ENCODE measurements at regions not wholly inside any gene's neighbourhood (a gene's known extent, or its start where the extent isn't known, plus 50 kb on each side); places are given as distances from the start of the nearest gene placed in this dataset.

DNA sequence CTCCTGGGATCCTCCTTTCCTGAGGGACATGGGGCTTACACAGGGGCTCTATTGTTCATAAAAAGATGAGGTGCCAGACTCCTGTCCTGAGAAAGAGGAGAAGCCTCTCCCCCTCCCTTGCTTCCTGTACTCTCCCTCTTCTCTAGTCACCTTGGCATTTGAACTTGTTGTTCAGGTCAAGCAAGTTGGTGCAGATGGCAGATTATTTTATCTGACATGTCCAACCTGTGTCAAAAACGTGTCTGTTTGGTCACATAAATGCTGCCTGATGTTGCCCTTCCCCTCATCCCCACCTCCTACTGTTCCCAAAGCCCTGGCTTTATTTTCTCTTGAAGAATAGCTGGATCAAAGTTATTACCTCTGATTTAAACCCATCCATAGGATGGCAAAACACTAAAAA is 154.8 kb downstream of the TMX1 start:
- TF ChIP-seq, protein P1, sequence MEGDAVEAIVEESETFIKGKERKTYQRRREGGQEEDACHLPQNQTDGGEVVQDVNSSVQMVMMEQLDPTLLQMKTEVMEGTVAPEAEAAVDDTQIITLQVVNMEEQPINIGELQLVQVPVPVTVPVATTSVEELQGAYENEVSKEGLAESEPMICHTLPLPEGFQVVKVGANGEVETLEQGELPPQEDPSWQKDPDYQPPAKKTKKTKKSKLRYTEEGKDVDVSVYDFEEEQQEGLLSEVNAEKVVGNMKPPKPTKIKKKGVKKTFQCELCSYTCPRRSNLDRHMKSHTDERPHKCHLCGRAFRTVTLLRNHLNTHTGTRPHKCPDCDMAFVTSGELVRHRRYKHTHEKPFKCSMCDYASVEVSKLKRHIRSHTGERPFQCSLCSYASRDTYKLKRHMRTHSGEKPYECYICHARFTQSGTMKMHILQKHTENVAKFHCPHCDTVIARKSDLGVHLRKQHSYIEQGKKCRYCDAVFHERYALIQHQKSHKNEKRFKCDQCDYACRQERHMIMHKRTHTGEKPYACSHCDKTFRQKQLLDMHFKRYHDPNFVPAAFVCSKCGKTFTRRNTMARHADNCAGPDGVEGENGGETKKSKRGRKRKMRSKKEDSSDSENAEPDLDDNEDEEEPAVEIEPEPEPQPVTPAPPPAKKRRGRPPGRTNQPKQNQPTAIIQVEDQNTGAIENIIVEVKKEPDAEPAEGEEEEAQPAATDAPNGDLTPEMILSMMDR (conservative IDR thresholded peaks at IDR 0.05; ENCODE audit: low read length): no peak
- TF ChIP-seq EZH2phosphoT487 (IDR thresholded peaks at IDR 0.05; ENCODE audit: borderline replicate concordance): no peak
